KMS-11 (cell line): ENCODE measurements at regions not wholly inside any gene's neighbourhood (a gene's known extent, or its start where the extent isn't known, plus 50 kb on each side); places are given as distances from the start of the nearest gene placed in this dataset.

Source experiments
- H2AFZ ChIP-seq: fragments of 200-600 bp; sonication (generic); 2 replicates; pipeline ENCODE4 v1.6.1; 2016; ENCODE audit warnings: antibody characterized with exemption, mixed run types, low read depth
- H3K27ac ChIP-seq: fragments of 200-600 bp; sonication (generic); 2 replicates; pipeline ENCODE4 v1.6.1; 2016; ENCODE audit warnings: mild to moderate bottlenecking, mixed run types
- H3K27me3 ChIP-seq: fragments of 200-600 bp; sonication (generic); 2 replicates; pipeline ENCODE4 v1.6.1; 2017; ENCODE audit warnings: mild to moderate bottlenecking, low read depth, mixed run types, moderate library complexity; ENCODE audit not compliant: insufficient read depth
- H3K36me3 ChIP-seq: fragments of 200-600 bp; sonication (generic); 2 replicates; pipeline ENCODE4 v1.6.1; 2017; ENCODE audit warnings: mild to moderate bottlenecking, mixed run types; ENCODE audit not compliant: insufficient read depth
- H3K4me1 ChIP-seq: fragments of 200-600 bp; sonication (generic); 2 replicates; pipeline ENCODE4 v1.6.1; 2016; ENCODE audit warnings: mild to moderate bottlenecking, low read depth, mixed run types; ENCODE audit not compliant: poor library complexity, severe bottlenecking
- H3K4me2 ChIP-seq: fragments of 200-600 bp; sonication (generic); 2 replicates; pipeline ENCODE4 v1.7.0; 2016; ENCODE audit warnings: mild to moderate bottlenecking, mixed run types
- H3K4me3 ChIP-seq: fragments of 200-600 bp; sonication (generic); IDR thresholded peaks from 2 replicates; pipeline ENCODE4 v1.6.1; 2017; ENCODE audit warnings: low read depth, low read length, mixed read lengths; ENCODE audit not compliant: insufficient read depth
- H3K79me2 ChIP-seq: fragments of 200-600 bp; sonication (generic); 2 replicates; pipeline ENCODE4 v1.6.1; 2016; ENCODE audit warnings: low read depth, mixed run types; ENCODE audit not compliant: insufficient read depth
- H3K9ac ChIP-seq: fragments of 200-600 bp; sonication (generic); 2 replicates; pipeline ENCODE4 v1.6.1; 2016; ENCODE audit warnings: mild to moderate bottlenecking, mixed run types
- H4K20me1 ChIP-seq: fragments of 200-600 bp; sonication (generic); 2 replicates; pipeline ENCODE4 v1.6.1; 2016; ENCODE audit warnings: mild to moderate bottlenecking, mixed run types; ENCODE audit not compliant: insufficient read depth
- CTCF ChIP-seq: fragments of 200-600 bp; sonication (generic); conservative IDR thresholded peaks from 2 replicates; pipeline ENCODE4 v1.6.1; 2017; ENCODE audit warnings: low read depth, mild to moderate bottlenecking, antibody characterized with exemption, low read length, moderate library complexity, mixed read lengths

GRCh38 chr3:103851793-103852192 is 1417.0 kb downstream of the ZPLD1 start:
- no peak overlapping the region for H3K9ac ChIP-seq
- H3K27me3 ChIP-seq: no peaks in the 10 kb centered on the region
- no peaks in the 10 kb centered on the region for H4K20me1 ChIP-seq

DNA sequence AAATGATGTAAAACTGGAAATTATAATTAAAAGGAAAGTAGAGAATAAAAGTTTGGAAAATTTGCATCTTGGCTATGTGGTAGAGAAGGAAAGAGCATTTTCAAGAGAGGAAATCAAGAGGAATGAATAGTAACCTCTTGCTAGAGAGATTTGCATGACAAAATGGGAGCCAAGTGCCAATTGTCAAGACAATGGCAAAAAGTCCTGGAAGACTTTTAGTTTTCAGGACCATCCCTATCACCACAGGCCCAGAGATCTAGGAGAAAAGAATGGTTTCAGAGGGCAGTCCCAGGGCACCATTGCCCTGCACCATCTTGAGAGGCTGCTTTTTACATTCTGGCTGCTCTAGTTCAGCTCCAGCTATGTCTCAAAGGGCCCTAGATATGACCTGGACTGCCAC is 1427.6 kb downstream of the ZPLD1 start:
- Histone ChIP-seq H4K20me1 (no peaks in the 10 kb centered on the region), H3K27ac (no peak overlapping the region), H3K79me2 (no peaks in the 10 kb centered on the region), H3K4me2 (no peak overlapping the region), H3K4me1 (no peaks in the 10 kb centered on the region), H3K9ac (no peak overlapping the region), H3K27me3 (no peaks in the 10 kb centered on the region), H3K4me3 (no peak overlapping the region), H3K36me3 (no peaks in the 10 kb centered on the region), H2AFZ (no peak overlapping the region)
- TF ChIP-seq CTCF: no peak

More at GRCh38 chr3:103851793-103852192, 1417.0 kb downstream of the ZPLD1 start:
- no peaks in the 10 kb centered on the region for H3K4me1 ChIP-seq
- no peak for TF ChIP-seq CTCF
- H3K27ac ChIP-seq: no peak overlapping the region
- no peak overlapping the region for H3K4me3 ChIP-seq
- no peak overlapping the region for H2AFZ ChIP-seq
- no peaks in the 10 kb centered on the region for H3K36me3 ChIP-seq
- H3K79me2 ChIP-seq: no peaks in the 10 kb centered on the region
- no peak overlapping the region for H3K4me2 ChIP-seq

GRCh38 chr3:103863381-103863780 is 1428.6 kb downstream of the ZPLD1 start:
- H3K27me3 ChIP-seq: no peaks in the 10 kb centered on the region
- no peaks in the 10 kb centered on the region for H4K20me1 ChIP-seq
- no peak overlapping the region for H3K4me2 ChIP-seq
- TF ChIP-seq CTCF: no peak
- no peaks in the 10 kb centered on the region for H3K4me1 ChIP-seq
- no peak overlapping the region for H3K27ac ChIP-seq
- H3K4me3 ChIP-seq: no peak overlapping the region
- H2AFZ ChIP-seq: no peak overlapping the region
- no peaks in the 10 kb centered on the region for H3K79me2 ChIP-seq
- no peak overlapping the region for H3K9ac ChIP-seq
- H3K36me3 ChIP-seq: no peaks in the 10 kb centered on the region

DNA sequence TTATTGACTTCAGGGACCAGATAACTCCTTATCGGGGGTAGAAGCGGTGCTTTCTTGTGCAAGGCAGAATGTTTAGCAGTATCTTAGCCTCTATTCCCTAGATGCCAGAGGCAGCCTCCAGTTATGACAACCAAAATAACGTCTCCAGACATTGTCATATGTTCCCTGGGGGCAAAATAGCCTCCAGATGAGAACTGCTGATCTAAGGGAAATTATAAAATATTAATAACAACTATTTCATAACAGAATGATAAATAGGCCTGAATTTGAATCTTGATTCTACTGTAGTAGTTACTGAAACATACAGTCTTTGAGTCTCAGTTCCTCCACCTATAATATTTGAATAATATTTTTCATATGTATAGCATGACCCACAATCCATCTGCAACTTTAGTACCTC is 1431.3 kb downstream of the ZPLD1 start:
- no peaks in the 10 kb centered on the region for H3K36me3 ChIP-seq
- H3K27me3 ChIP-seq: no peaks in the 10 kb centered on the region
- H3K79me2 ChIP-seq: no peaks in the 10 kb centered on the region
- TF ChIP-seq CTCF: no peak
- H3K9ac ChIP-seq: no peak overlapping the region
- no peaks in the 10 kb centered on the region for H4K20me1 ChIP-seq
- no peaks in the 10 kb centered on the region for H3K4me1 ChIP-seq
- H2AFZ ChIP-seq: no peak overlapping the region
- no peak overlapping the region for H3K4me2 ChIP-seq
- H3K4me3 ChIP-seq: no peak overlapping the region
- H3K27ac ChIP-seq: no peak overlapping the region
